Neural progenitor cell (in vitro differentiated cells): ENCODE measurements at regions not wholly inside any gene's neighbourhood (a gene's known extent, or its start where the extent isn't known, plus 50 kb on each side); places are given as distances from the start of the nearest gene placed in this dataset.

Experiments used
- DNase-seq: peaks from one replicate; pipeline ENCODE4 v3.0.0-alpha.2; 2016; ENCODE audit warnings: low spot score
- H2AFZ ChIP-seq: fragments of 200-600 bp; sonication (generic); replicated peaks from 2 replicates; pipeline ENCODE4 v1.6.1; 2016; ENCODE audit warnings: antibody characterized with exemption
- H3F3A ChIP-seq: fragments of 200-600 bp; sonication (generic); 2 replicates; pipeline ENCODE4 v1.6.1; 2016; ENCODE audit warnings: antibody characterized with exemption, low read depth
- H3K27ac ChIP-seq: fragments of 200-600 bp; sonication (generic); 2 replicates; pipeline ENCODE4 v1.5.1; 2016; ENCODE audit warnings: mild to moderate bottlenecking
- H3K27me3 ChIP-seq: fragments of 200-600 bp; sonication (generic); 2 replicates; pipeline ENCODE4 v1.6.1; 2016; ENCODE audit warnings: mild to moderate bottlenecking, moderate library complexity
- H3K36me3 ChIP-seq: fragments of 200-600 bp; sonication (generic); 2 replicates; pipeline ENCODE4 v1.5.1; 2016
- H3K4me1 ChIP-seq: fragments of 200-600 bp; sonication (generic); 2 replicates; pipeline ENCODE4 v1.6.1; 2016; ENCODE audit warnings: mixed run types
- H3K4me2 ChIP-seq: fragments of 200-600 bp; sonication (generic); 2 replicates; pipeline ENCODE4 v1.6.1; 2016
- H3K4me3 ChIP-seq: fragments of 200-600 bp; sonication (generic); 2 replicates; pipeline ENCODE4 v1.5.1; 2016
- H3K79me2 ChIP-seq: fragments of 200-600 bp; sonication (generic); 2 replicates; pipeline ENCODE4 v1.6.1; 2016; ENCODE audit warnings: low read depth
- H3K9ac ChIP-seq: fragments of 200-600 bp; sonication (generic); 2 replicates; pipeline ENCODE4 v1.6.1; 2016
- H3K9me3 ChIP-seq: fragments of 200-600 bp; sonication (generic); 2 replicates; pipeline ENCODE4 v1.5.1; 2016; ENCODE audit warnings: low read depth
- H4K20me1 ChIP-seq: fragments of 200-600 bp; sonication (generic); 2 replicates; pipeline ENCODE4 v1.6.1; 2016; ENCODE audit warnings: low read depth
- H3K27ac Mint-ChIP-seq: 3 replicates; pipeline ENCODE4 v1.8.0; 2021; ENCODE audit warnings: mixed read lengths
- H3K27me3 Mint-ChIP-seq: 2 replicates; pipeline ENCODE4 v1.8.0; 2022; ENCODE audit warnings: low read depth, mild to moderate bottlenecking, inconsistent platforms, moderate library complexity, mixed read lengths; ENCODE audit not compliant: insufficient read depth
- H3K36me3 Mint-ChIP-seq: 3 replicates; pipeline ENCODE4 v1.8.0; 2021; ENCODE audit warnings: mixed read lengths
- H3K4me1 Mint-ChIP-seq: 3 replicates; pipeline ENCODE4 v1.8.0; 2021; ENCODE audit warnings: mixed read lengths
- H3K4me3 Mint-ChIP-seq: 3 replicates; pipeline ENCODE4 v1.8.0; 2021; ENCODE audit warnings: mild to moderate bottlenecking, moderate library complexity, mixed read lengths
- H3K9me3 Mint-ChIP-seq: 3 replicates; pipeline ENCODE4 v1.8.0; 2020; ENCODE audit warnings: mixed read lengths
- EZH2 ChIP-seq: fragments of 200-600 bp; sonication (generic); IDR thresholded peaks from 2 replicates; pipeline ENCODE4 v1.6.1; 2017; ENCODE audit warnings: antibody characterized with exemption, mild to moderate bottlenecking, moderate library complexity
- EZH2phosphoT487 ChIP-seq: fragments of 200-600 bp; sonication (generic); IDR thresholded peaks from 2 replicates; pipeline ENCODE4 v1.6.1; 2017; ENCODE audit warnings: antibody characterized with exemption
- TF ChIP-seq, protein P1 (sequence below): fragments of 200-600 bp; sonication (generic); IDR thresholded peaks from 2 replicates; pipeline ENCODE4 v1.5.1; 2017; ENCODE audit warnings: antibody characterized with exemption, mild to moderate bottlenecking

DNA sequence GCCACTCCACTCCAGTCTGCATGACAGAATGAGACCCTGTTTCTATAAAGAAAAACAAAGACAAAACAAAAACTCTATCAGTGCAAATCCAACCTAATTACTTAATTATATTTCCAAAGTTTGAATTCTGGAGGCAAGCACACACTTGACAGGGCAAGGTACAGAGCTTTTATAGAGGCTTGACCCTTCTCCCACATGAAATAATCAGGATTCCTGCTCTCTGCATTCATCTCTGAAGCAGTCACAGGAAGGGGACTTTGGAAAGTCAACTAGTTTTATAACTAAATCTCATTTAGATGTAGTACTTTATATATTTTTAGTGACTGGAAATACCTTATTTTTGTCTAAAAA, 91.9 kb upstream of the CHD1 start:
- Mint-ChIP-seq H3K9me3 (peaks cover under 1% of the 10 kb centered on the region), H3K4me3 (no peak overlapping the region), H3K36me3 (no peaks in the 10 kb centered on the region), H3K27ac (no peak overlapping the region), H3K4me1 (peaks cover 3% of the 10 kb centered on the region), H3K27me3 (no peaks in the 10 kb centered on the region)
- H3K4me3 ChIP-seq, result no peak overlapping the region
- no peaks in the 10 kb centered on the region for H3F3A ChIP-seq
- H3K27ac ChIP-seq, result no peak overlapping the region
- H3K9ac ChIP-seq, result no peak overlapping the region
- H2AFZ ChIP-seq, result no peak overlapping the region
- H3K4me1 ChIP-seq, result no peaks in the 10 kb centered on the region
- no peak overlapping the region for H3K4me2 ChIP-seq
- H3K36me3 ChIP-seq, result no peaks in the 10 kb centered on the region
- H3K9me3 ChIP-seq, result no peaks in the 10 kb centered on the region
- no peaks in the 10 kb centered on the region for H3K27me3 ChIP-seq
- TF ChIP-seq, protein P1, sequence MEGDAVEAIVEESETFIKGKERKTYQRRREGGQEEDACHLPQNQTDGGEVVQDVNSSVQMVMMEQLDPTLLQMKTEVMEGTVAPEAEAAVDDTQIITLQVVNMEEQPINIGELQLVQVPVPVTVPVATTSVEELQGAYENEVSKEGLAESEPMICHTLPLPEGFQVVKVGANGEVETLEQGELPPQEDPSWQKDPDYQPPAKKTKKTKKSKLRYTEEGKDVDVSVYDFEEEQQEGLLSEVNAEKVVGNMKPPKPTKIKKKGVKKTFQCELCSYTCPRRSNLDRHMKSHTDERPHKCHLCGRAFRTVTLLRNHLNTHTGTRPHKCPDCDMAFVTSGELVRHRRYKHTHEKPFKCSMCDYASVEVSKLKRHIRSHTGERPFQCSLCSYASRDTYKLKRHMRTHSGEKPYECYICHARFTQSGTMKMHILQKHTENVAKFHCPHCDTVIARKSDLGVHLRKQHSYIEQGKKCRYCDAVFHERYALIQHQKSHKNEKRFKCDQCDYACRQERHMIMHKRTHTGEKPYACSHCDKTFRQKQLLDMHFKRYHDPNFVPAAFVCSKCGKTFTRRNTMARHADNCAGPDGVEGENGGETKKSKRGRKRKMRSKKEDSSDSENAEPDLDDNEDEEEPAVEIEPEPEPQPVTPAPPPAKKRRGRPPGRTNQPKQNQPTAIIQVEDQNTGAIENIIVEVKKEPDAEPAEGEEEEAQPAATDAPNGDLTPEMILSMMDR, result no peak
- TF ChIP-seq EZH2, result no peak
- no peak for TF ChIP-seq EZH2phosphoT487
- no peaks in the 10 kb centered on the region for H3K79me2 ChIP-seq
- DNase-seq, result no peak
- no peaks in the 10 kb centered on the region for H4K20me1 ChIP-seq

DNA sequence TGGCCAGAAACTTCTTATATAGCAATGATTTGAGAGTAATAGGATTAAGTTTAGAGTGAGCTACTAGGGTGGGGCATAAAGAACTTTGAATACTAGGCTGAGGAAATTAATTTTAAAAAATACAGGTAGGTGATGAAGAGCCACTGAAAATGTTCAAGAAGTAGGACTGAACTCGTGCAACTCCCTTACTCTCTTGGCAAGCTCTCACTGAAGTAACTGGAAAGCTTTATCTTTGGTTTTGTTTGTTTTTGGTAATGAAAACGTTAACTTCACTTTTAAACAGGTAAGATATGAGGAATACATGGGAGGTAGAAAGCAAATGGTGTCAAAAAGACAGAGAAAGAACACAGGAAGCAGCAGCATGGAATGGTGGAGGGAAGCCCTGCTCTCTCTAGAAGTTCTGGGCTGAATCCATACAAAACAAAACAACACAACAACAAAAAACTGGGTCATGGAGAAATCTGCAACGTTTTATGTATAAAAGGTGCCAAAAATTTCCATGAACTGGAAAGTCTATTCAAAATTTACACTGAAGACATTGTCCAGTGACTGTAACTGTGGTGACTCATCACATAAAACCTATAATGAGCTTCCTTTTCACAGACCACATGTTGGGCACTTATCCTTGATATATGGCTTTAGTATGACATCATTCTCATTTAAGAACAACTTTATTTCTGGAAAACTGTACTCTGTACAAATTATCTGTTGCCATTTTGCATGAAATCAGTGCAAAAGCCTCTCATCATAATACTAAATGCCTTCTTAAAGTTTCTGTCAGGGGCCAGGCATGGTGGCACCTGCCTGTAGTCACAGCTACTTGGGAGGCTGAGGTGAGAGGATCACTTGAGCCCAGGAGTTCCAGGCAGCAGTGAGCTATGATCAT, 91.2 kb upstream of the CHD1 start:
- H3K27me3 ChIP-seq, result no peaks in the 10 kb centered on the region
- no peaks in the 10 kb centered on the region for H3F3A ChIP-seq
- Mint-ChIP-seq H3K9me3 (peaks cover 4% of the 10 kb centered on the region), H3K36me3 (no peaks in the 10 kb centered on the region), H3K27ac (no peak overlapping the region), H3K4me3 (no peak overlapping the region), H3K27me3 (no peaks in the 10 kb centered on the region), H3K4me1 (peaks cover 3% of the 10 kb centered on the region)
- TF ChIP-seq, protein P1, result no peak
- TF ChIP-seq EZH2 (no peak), EZH2phosphoT487 (no peak)
- DNase-seq, result no peak
- no peak overlapping the region for H3K9ac ChIP-seq
- H4K20me1 ChIP-seq, result no peaks in the 10 kb centered on the region
- H3K27ac ChIP-seq, result no peak overlapping the region
- no peaks in the 10 kb centered on the region for H3K36me3 ChIP-seq
- no peak overlapping the region for H3K4me3 ChIP-seq
- H3K79me2 ChIP-seq, result no peaks in the 10 kb centered on the region
- H3K9me3 ChIP-seq, result no peaks in the 10 kb centered on the region
- H2AFZ ChIP-seq, result no peak overlapping the region
- no peaks in the 10 kb centered on the region for H3K4me1 ChIP-seq
- no peak overlapping the region for H3K4me2 ChIP-seq

DNA sequence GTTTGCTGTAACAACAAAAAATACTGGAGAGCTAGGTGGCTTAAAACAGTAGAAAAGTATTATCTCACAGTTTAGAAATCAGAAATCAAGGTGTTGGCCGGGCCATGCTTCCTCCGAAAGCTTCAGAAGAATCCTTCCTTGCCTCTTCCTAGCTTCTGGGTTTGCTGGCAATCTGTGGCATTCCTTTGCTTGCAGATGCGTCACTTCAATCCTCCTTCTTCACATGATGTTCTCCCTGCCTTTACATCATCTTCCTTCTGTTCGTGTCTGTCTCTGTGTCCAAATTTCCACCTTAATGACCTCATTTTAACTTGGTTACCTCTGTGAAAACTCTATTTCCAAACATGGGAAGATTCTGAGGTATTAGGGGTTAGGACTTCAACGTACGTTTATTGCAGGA, 90.4 kb upstream of the CHD1 start:
- Histone ChIP-seq H3K36me3 (no peaks in the 10 kb centered on the region), H3K27ac (no peak overlapping the region), H3K27me3 (no peaks in the 10 kb centered on the region), H3F3A (no peaks in the 10 kb centered on the region), H3K4me2 (no peak overlapping the region), H3K79me2 (no peaks in the 10 kb centered on the region), H2AFZ (no peak overlapping the region), H3K9me3 (no peaks in the 10 kb centered on the region), H3K9ac (no peak overlapping the region), H4K20me1 (no peaks in the 10 kb centered on the region), H3K4me3 (no peak overlapping the region), H3K4me1 (no peaks in the 10 kb centered on the region)
- no peak for TF ChIP-seq EZH2phosphoT487
- no peak for TF ChIP-seq EZH2
- TF ChIP-seq, protein P1, result no peak
- Mint-ChIP-seq H3K4me1 (peaks cover 3% of the 10 kb centered on the region), H3K27me3 (no peaks in the 10 kb centered on the region), H3K4me3 (no peak overlapping the region), H3K36me3 (no peaks in the 10 kb centered on the region), H3K9me3 (peaks cover 8% of the 10 kb centered on the region), H3K27ac (no peak overlapping the region)
- no peak for DNase-seq
